ENCODE measurements at regions not wholly inside any gene's neighbourhood (a gene's known extent, or its start where the extent isn't known, plus 50 kb on each side); places are given as distances from the start of the nearest gene placed in this dataset.
"Not testable (repeated sequence)": the region's sequence is repeated elsewhere in the genome, so short reads cannot be mapped to it uniquely, and the experiment has no call there.

GRCh38 chr10:45175520-45176118 lies 139.8 kb downstream of the OR13A1 start:
- DNase-seq, H3K27ac Mint-ChIP-seq, ATAC-seq, H3K4me1 Mint-ChIP-seq, H3K4me3 Mint-ChIP-seq, H3K36me3 Mint-ChIP-seq, H3K9me3 Mint-ChIP-seq, POLR2A ChIA-PET: not testable (repeated sequence)
- H3K27me3 Mint-ChIP-seq = peaks cover 2 to 15% (median 6%) of the 10 kb centered on the region in 5 donors

GRCh38 chr10:45179691-45180090 lies 135.7 kb downstream of the OR13A1 start:
- no peaks in the 10 kb centered on the region for H3K9me3 Mint-ChIP-seq
- no peak overlapping the region for H3K27ac Mint-ChIP-seq
- no peaks in the 10 kb centered on the region for H3K4me1 Mint-ChIP-seq
- no peak for DNase-seq
- H3K36me3 Mint-ChIP-seq = no peaks in the 10 kb centered on the region
- H3K27me3 Mint-ChIP-seq = peaks cover 0 to 9% (median 3%) of the 10 kb centered on the region in 5 donors
- no peak for ATAC-seq
- H3K4me3 Mint-ChIP-seq = no peak overlapping the region
- POLR2A ChIA-PET = no interaction called here

- no peak for ATAC-seq
- Mint-ChIP-seq H3K9me3 (no peaks in the 10 kb centered on the region), H3K27ac (no peak overlapping the region), H3K27me3 (peaks cover 0 to 9% (median 3%) of the 10 kb centered on the region in 5 donors), H3K4me1 (no peaks in the 10 kb centered on the region), H3K4me3 (no peak overlapping the region), H3K36me3 (no peaks in the 10 kb centered on the region)
- POLR2A ChIA-PET = no interaction called here
- no peak for DNase-seq
These were observed 134.9 kb downstream of the OR13A1 start for GRCh38 chr10:45180507-45180906.

- no peaks in the 10 kb centered on the region for H3K4me1 Mint-ChIP-seq
- no peak overlapping the region for H3K27ac Mint-ChIP-seq
- DNase-seq = no peak
- no peaks in the 10 kb centered on the region for H3K9me3 Mint-ChIP-seq
- no peaks in the 10 kb centered on the region for H3K36me3 Mint-ChIP-seq
- no peak overlapping the region for H3K4me3 Mint-ChIP-seq
- ATAC-seq = no peak
- peaks cover 0 to 9% (median 3%) of the 10 kb centered on the region in 5 donors for H3K27me3 Mint-ChIP-seq
- POLR2A ChIA-PET = no interaction called here
These were observed 134.2 kb downstream of the OR13A1 start for GRCh38 chr10:45180946-45181875.

- Mint-ChIP-seq H3K27ac (no peak overlapping the region), H3K9me3 (no peaks in the 10 kb centered on the region), H3K4me1 (no peaks in the 10 kb centered on the region), H3K27me3 (peaks cover 0 to 9% (median 3%) of the 10 kb centered on the region in 5 donors), H3K4me3 (no peak overlapping the region), H3K36me3 (no peaks in the 10 kb centered on the region)
- POLR2A ChIA-PET = no interaction called here
- no peak for DNase-seq
- no peak for ATAC-seq
These were observed 132.2 kb downstream of the OR13A1 start for GRCh38 chr10:45183174-45183573.

- peaks cover 0 to 3% (median 0%) of the 10 kb centered on the region in 5 donors for H3K27me3 Mint-ChIP-seq
- H3K4me3 Mint-ChIP-seq = no peak overlapping the region
- POLR2A ChIA-PET = no interaction called here
- ATAC-seq (no peak), DNase-seq (no peak)
- no peaks in the 10 kb centered on the region for H3K4me1 Mint-ChIP-seq
- no peak overlapping the region for H3K27ac Mint-ChIP-seq
- no peaks in the 10 kb centered on the region for H3K9me3 Mint-ChIP-seq
- no peaks in the 10 kb centered on the region for H3K36me3 Mint-ChIP-seq
These were observed 117.5 kb downstream of the OR13A1 start for GRCh38 chr10:45197816-45198485.

- no peak for DNase-seq
- Mint-ChIP-seq H3K27me3 (peaks cover 0 to 3% (median under 1%) of the 10 kb centered on the region in 5 donors), H3K27ac (no peak overlapping the region), H3K4me1 (no peaks in the 10 kb centered on the region), H3K36me3 (no peaks in the 10 kb centered on the region), H3K9me3 (no peaks in the 10 kb centered on the region), H3K4me3 (no peak overlapping the region)
- ATAC-seq = no peak
- POLR2A ChIA-PET = no interaction called here
These were observed 116.8 kb downstream of the OR13A1 start for GRCh38 chr10:45198486-45199204.

- Mint-ChIP-seq H3K27me3 (peaks cover 0 to 7% (median 5%) of the 10 kb centered on the region in 5 donors), H3K27ac (no peak overlapping the region), H3K4me1 (no peaks in the 10 kb centered on the region), H3K9me3 (no peaks in the 10 kb centered on the region), H3K4me3 (no peak overlapping the region), H3K36me3 (no peaks in the 10 kb centered on the region)
- POLR2A ChIA-PET = no interaction called here
- DNase-seq = no peak
- ATAC-seq = no peak
These were observed 116.1 kb downstream of the OR13A1 start for GRCh38 chr10:45199205-45199740.

GRCh38 chr10:45201271-45201670 lies 114.1 kb downstream of the OR13A1 start:
- H3K27ac Mint-ChIP-seq = no peak overlapping the region
- no peaks in the 10 kb centered on the region for H3K9me3 Mint-ChIP-seq
- no peaks in the 10 kb centered on the region for H3K36me3 Mint-ChIP-seq
- H3K4me1 Mint-ChIP-seq = no peaks in the 10 kb centered on the region
- ATAC-seq = no peak
- POLR2A ChIA-PET = no interaction called here
- H3K4me3 Mint-ChIP-seq = no peak overlapping the region
- no peak for DNase-seq
- H3K27me3 Mint-ChIP-seq = peaks cover 0 to 13% (median 9%) of the 10 kb centered on the region in 5 donors

- no peak for DNase-seq
- no peaks in the 10 kb centered on the region for H3K9me3 Mint-ChIP-seq
- no peak overlapping the region for H3K4me3 Mint-ChIP-seq
- no peak overlapping the region for H3K27ac Mint-ChIP-seq
- no peaks in the 10 kb centered on the region for H3K4me1 Mint-ChIP-seq
- H3K27me3 Mint-ChIP-seq = peaks cover 4 to 22% (median 11%) of the 10 kb centered on the region in 5 donors
- POLR2A ChIA-PET = no interaction called here
- no peaks in the 10 kb centered on the region for H3K36me3 Mint-ChIP-seq
- ATAC-seq = no peak
These were observed 113.2 kb downstream of the OR13A1 start for GRCh38 chr10:45202242-45202641.

GRCh38 chr10:45204954-45205775 lies 110.2 kb downstream of the OR13A1 start:
- H3K9me3 Mint-ChIP-seq = peaks cover 0 to 16% (median 5%) of the 10 kb centered on the region in 9 donors
- ATAC-seq (no peak), DNase-seq (no peak)
- H3K4me3 Mint-ChIP-seq = no peak overlapping the region
- no peaks in the 10 kb centered on the region for H3K4me1 Mint-ChIP-seq
- POLR2A ChIA-PET = no interaction called here
- peaks cover 12 to 52% (median 27%) of the 10 kb centered on the region in 5 donors for H3K27me3 Mint-ChIP-seq
- H3K27ac Mint-ChIP-seq = no peak overlapping the region
- H3K36me3 Mint-ChIP-seq = peaks cover 0 to 9% (median 0%) of the 10 kb centered on the region in 3 donors

- Mint-ChIP-seq H3K36me3 (peaks cover 0 to 9% (median 0%) of the 10 kb centered on the region in 3 donors), H3K9me3 (peaks cover 0 to 16% (median 5%) of the 10 kb centered on the region in 9 donors), H3K27me3 (peaks cover 15 to 46% (median 24%) of the 10 kb centered on the region in 5 donors), H3K4me3 (no peak overlapping the region), H3K4me1 (no peaks in the 10 kb centered on the region), H3K27ac (no peak overlapping the region)
- DNase-seq = no peak
- ATAC-seq = no peak
- POLR2A ChIA-PET = no interaction called here
These were observed 105.5 kb downstream of the OR13A1 start for GRCh38 chr10:45209888-45210287.

Measured in naive thymus-derived CD8-positive, alpha-beta T cell (primary cell).